Activated B cell treated with CpG ODN at 0.5 μM for 24 hours (primary cell): ENCODE measurements at regions not wholly inside any gene's neighbourhood (a gene's known extent, or its start where the extent isn't known, plus 50 kb on each side); places are given as distances from the start of the nearest gene placed in this dataset.
"Not testable (repeated sequence)": the region's sequence is repeated elsewhere in the genome, so short reads cannot be mapped to it uniquely, and the experiment has no call there.

ENCODE experiments used
- ATAC-seq: fragments of 200-7000 bp; cut with Tn5 transposase; one replicate; pipeline ENCODE4 v1.10.0; 2021; ENCODE audit warnings: low read depth, mild to moderate bottlenecking, moderate library complexity
- CTCF ChIA-PET: fragments of 350-600 bp; sonication (Branson Sonifier 250); formaldehyde crosslinking; loops from one replicate; lab custom pipeline; 2021; ENCODE audit warnings: antibody characterized with exemption; lab: Charles Lee
- POLR2A ChIA-PET: fragments of 350-600 bp; sonication (Branson Sonifier 250); formaldehyde crosslinking; loops from one replicate; lab custom pipeline; 2021; ENCODE audit warnings: antibody characterized with exemption; lab: Charles Lee
- DNase-seq: peaks from one replicate; pipeline ENCODE4 v3.0.0; 2022
- H3K27ac Mint-ChIP-seq: one replicate; pipeline ENCODE4 v1.8.0; 2020; ENCODE audit warnings: mixed read lengths
- H3K27me3 Mint-ChIP-seq: one replicate; pipeline ENCODE4 v1.8.0; 2021; ENCODE audit warnings: mixed read lengths
- H3K36me3 Mint-ChIP-seq: one replicate; pipeline ENCODE4 v1.8.0; 2021; ENCODE audit warnings: low read depth, mixed read lengths
- H3K4me1 Mint-ChIP-seq: one replicate; pipeline ENCODE4 v1.8.0; 2021; ENCODE audit warnings: mixed read lengths
- H3K4me3 Mint-ChIP-seq: one replicate; pipeline ENCODE4 v1.8.0; 2020; ENCODE audit warnings: mild to moderate bottlenecking, mixed read lengths
- H3K9me3 Mint-ChIP-seq: one replicate; pipeline ENCODE4 v1.8.0; 2020; ENCODE audit warnings: mixed read lengths
- CTCF ChIP-seq: fragments of 200-600 bp; IDR thresholded peaks from one replicate; pipeline ENCODE4 v1.8.0; 2022; ENCODE audit warnings: antibody characterized with exemption, mild to moderate bottlenecking
- intact Hi-C: fragments of 100-400 bp; cut with micrococcal nuclease; formaldehyde crosslinking; loops from one replicate; pipeline ENCODE4 v1.15.1; 2024

- TF ChIP-seq CTCF: no peak
- Mint-ChIP-seq H3K9me3 (peaks cover 62% of the 10 kb centered on the region), H3K27ac (no peak overlapping the region), H3K27me3 (no peaks in the 10 kb centered on the region), H3K36me3 (peaks cover 4% of the 10 kb centered on the region), H3K4me1 (no peaks in the 10 kb centered on the region), H3K4me3 (no peak overlapping the region)
- ATAC-seq (no peak), DNase-seq (no peak)
- CTCF ChIA-PET: no interaction called here
- POLR2A ChIA-PET: no interaction called here
- intact Hi-C loops: no loop called here
Observed at GRCh38 chr10:130282492-130283218, 146.5 kb downstream of the GLRX3 start.

- no peak for TF ChIP-seq CTCF
- ATAC-seq: no peak
- H3K36me3 Mint-ChIP-seq: peaks cover 4% of the 10 kb centered on the region
Observed at GRCh38 chr10:130283219-130283545, 147.0 kb downstream of the GLRX3 start.

DNA sequence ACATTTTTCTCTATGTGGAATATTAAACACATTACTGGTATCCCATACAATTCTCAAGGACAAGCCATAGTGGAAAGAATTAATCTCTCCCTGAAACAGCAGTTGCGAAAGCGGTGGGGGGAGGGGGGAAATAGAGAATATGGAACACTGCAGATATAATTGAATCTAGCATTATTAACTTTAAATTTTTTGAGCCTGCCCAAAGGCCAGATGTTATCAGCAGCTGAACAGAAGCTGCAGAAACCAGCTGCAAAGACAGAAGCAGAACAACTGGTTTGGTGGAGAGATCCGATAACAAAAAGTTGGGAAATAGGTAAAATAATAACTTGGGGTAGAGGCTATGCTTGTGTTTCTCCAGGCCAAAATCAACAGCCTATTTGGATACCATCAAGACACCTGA is 159.6 kb downstream of the GLRX3 start:
- H3K27me3 Mint-ChIP-seq, H3K4me1 Mint-ChIP-seq, H3K36me3 Mint-ChIP-seq, intact Hi-C loops, H3K4me3 Mint-ChIP-seq, ATAC-seq, H3K27ac Mint-ChIP-seq, DNase-seq, POLR2A ChIA-PET, CTCF ChIA-PET: not testable (repeated sequence)
- H3K9me3 Mint-ChIP-seq: peaks cover 43% of the 10 kb centered on the region

More at GRCh38 chr10:130283219-130283545, 147.0 kb downstream of the GLRX3 start:
- intact Hi-C loops: no loop called here
- no peak overlapping the region for H3K4me3 Mint-ChIP-seq
- peaks cover 60% of the 10 kb centered on the region for H3K9me3 Mint-ChIP-seq
- H3K27ac Mint-ChIP-seq: no peak overlapping the region
- H3K27me3 Mint-ChIP-seq: no peaks in the 10 kb centered on the region
- CTCF ChIA-PET: no interaction called here
- no peaks in the 10 kb centered on the region for H3K4me1 Mint-ChIP-seq
- POLR2A ChIA-PET: no interaction called here
- DNase-seq: no peak

- Mint-ChIP-seq H3K4me3 (peak overlapping the region; percentile 64), H3K36me3 (peaks cover 7% of the 10 kb centered on the region), H3K9me3 (peaks cover 36% of the 10 kb centered on the region), H3K27me3 (no peaks in the 10 kb centered on the region), H3K27ac (no peak overlapping the region), H3K4me1 (peaks cover 9% of the 10 kb centered on the region)
- ChIA-PET POLR2A (interaction anchor here (0.9 to 2.4 kb wide), 3 partner anchors 164 to 193 kb away, joined by 3 to 22 read pairs (median 4); partner anchors contain the start of genes C10orf143 and GLRX3), CTCF (interaction anchor here (1.0 kb wide), 1 partner anchor 191 kb away, joined by 3 read pairs; no protein-coding TSS in a partner anchor)
- DNase-seq: no peak
- no peak for TF ChIP-seq CTCF
- intact Hi-C loops: no loop called here
- ATAC-seq: peak; percentile 36
Observed at GRCh38 chr10:130300608-130301020, 164.4 kb downstream of the GLRX3 start.

DNA sequence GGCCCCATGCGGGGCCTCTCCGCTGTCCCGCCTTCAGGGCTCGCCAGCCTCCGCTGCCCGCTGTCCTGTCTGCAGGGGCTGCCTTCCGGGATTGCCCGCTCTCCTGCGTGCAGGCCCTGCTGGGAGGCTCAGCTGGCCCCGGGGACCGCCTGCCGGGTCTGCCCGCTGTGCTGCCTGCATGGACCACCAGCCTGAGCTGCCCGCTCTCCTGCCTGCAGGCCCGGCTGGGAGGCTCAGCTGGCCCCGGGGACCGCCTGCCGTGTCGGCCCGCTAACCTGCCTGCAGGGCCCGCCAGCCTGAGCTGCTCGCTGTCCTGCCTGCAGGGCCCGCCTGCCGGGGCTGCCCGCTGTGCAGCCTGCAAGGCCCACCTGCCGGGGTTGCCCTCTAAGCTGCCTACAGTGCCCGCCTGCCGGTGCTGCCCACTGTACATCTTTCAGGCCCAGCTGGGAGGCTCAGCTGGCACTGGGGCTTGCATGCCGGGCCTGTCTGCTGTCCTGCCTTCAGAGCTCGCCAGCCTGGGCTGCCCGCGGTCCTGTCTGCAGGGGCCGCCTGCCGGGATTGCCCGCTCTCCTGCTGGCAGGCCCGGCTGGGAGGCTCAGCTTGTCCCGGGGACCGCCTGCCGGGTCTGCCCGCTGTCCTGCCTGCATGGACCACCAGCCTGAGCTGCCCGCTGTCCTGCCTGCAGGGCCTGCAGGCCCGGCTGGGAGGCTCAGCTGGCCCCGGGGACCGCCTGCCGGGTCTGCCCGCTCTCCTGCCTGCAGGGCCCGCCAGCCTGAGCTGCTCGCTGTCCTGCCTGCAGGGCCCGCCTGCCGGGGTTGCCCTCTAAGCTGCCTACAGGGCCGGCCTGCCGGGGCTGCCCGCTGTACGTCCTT is 165.1 kb downstream of the GLRX3 start:
- DNase-seq (peak; percentile 59), ATAC-seq (peak; percentile 71)
- Mint-ChIP-seq H3K27me3 (no peaks in the 10 kb centered on the region), H3K4me1 (peaks cover 9% of the 10 kb centered on the region), H3K9me3 (peaks cover 37% of the 10 kb centered on the region), H3K27ac (peak overlapping the region; percentile 54), H3K36me3 (peaks cover 7% of the 10 kb centered on the region), H3K4me3 (peak overlapping the region; percentile 64)
- CTCF ChIA-PET: interaction anchor here (1.0 kb wide), 1 partner anchor 191 kb away, joined by 3 read pairs; no protein-coding TSS in a partner anchor
- intact Hi-C loops: no loop called here
- TF ChIP-seq CTCF: no peak
- POLR2A ChIA-PET: interaction anchor here (0.9 to 2.4 kb wide), 4 partner anchors 165 to 1600 kb away, joined by 3 to 22 read pairs (median 4); partner anchors contain the start of genes C10orf143, GLRX3 and PPP2R2D
